Peyer's patch (tissue), 4 donors: ENCODE measurements at regions not wholly inside any gene's neighbourhood (a gene's known extent, or its start where the extent isn't known, plus 50 kb on each side); places are given as distances from the start of the nearest gene placed in this dataset.

Experiments
- CTCF ChIP-seq, 6 experiments: fragments of 450-650 bp in 4 of 6; fragments of 200-600 bp in 2 of 6; sonication (generic) in 1 of 6; IDR thresholded peaks; one replicate each; pipeline ENCODE4 v1.5.1; 2017 to 2019; ENCODE audit warnings: antibody characterized with exemption in 6 of 6, mild to moderate bottlenecking in 3 of 6, moderate library complexity in 1 of 6
- POLR2A ChIP-seq, 2 donors: fragments of 450-650 bp; IDR thresholded peaks; one replicate each; pipeline ENCODE4 v1.5.1; 2017; ENCODE audit warnings: antibody characterized with exemption in 2 of 2, mild to moderate bottlenecking in 2 of 2, moderate library complexity in 2 of 2

DNA sequence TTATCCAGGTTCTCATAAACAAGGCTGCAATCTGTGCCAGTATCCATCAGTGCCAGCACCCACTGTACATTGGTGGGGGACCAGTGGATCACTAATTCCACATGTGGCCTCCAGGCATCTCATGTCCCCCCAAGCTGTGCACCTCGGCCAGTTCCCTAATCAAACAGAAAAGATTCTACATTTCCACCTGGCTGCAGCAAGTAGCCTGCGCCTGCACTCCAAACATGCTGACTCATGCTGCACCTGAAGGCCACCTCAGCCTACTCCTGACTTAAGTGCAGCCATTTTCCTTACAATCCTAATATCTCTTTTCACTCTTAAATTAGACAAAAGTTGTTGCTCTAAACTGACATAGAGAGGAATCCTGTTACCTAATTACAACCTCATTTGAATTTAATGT, 729.4 kb upstream of the MIR17HG start:
- no peak for TF ChIP-seq CTCF (IDR thresholded peaks at IDR 0.05)
- no peak for TF ChIP-seq POLR2A (IDR thresholded peaks at IDR 0.05)
